ENCODE measurements at regions not wholly inside any gene's neighbourhood (a gene's known extent, or its start where the extent isn't known, plus 50 kb on each side); places are given as distances from the start of the nearest gene placed in this dataset.
"Not testable (repeated sequence)": the region's sequence is repeated elsewhere in the genome, so short reads cannot be mapped to it uniquely, and the experiment has no call there.

DNA sequence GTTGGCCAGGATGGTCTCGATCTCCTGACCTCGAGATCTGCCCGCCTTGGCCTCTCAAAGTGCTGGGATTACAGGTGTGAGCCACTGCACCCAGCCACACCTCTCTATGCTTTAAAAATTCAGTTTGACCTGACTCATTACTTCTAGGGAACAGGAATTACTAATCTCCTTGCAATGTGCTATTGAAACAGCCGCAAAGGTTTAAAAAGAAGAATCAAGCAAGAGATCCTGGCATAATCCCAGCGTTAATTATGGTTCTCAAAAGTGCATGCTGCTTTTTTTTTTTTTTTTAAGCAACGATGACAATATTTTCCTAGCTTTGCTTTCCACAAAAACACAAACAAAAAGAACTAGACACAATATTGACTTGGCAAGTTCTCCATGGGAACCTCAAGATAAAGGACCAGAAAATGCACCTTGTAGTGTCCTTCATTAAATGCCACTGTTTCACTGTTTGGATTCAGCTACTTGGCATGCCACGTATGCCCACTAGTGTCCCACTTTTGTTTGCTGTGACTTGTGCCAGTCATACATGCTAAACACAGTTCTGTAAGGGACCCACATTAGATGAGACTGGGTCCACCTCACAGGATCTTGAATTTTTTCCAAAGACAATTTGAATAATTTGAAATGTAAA lies 112.6 kb upstream of the PPARGC1A start:
- DNase-seq (ENCODE audit: low read depth) = no peak

DNA sequence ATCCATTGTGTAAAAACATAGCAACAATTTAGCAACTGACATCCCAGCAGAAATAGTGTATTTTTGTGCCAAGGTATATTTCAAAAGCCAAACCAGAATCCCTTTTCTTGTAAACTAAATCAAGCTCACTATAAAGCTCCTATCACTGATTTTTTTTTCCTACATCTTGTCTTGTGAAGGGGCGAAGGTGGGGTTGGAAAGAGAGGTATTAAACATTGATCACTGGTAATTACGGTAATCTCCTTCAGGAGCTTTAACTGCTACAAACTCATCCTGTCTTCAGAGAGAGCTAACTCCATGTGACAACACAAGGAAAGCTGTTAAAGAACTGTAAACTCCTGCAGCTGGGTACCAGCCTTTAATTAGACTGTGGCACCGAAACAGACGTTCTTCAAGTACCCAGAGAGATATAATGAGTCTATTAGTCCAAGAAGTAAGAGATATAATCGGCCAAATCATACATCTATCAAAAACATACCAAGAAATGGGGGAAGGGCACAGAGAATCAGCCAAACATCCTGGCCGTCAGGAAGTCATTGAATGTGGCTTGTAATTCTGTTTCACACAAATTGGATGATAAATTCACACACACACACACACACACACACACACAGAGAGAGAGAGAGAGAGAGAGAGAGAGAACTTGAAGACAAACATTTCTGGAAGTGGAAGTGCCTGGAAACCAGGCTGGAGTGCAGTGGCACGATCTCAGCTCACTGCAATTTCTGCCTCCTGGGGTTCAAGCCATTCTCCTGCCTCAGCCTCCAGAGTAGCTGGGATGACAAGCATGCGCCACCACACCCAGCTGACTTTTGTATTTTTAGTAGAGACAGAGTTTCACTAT lies 111.9 kb upstream of the PPARGC1A start:
- DNase-seq (ENCODE audit: low read depth) = no peak

DNA sequence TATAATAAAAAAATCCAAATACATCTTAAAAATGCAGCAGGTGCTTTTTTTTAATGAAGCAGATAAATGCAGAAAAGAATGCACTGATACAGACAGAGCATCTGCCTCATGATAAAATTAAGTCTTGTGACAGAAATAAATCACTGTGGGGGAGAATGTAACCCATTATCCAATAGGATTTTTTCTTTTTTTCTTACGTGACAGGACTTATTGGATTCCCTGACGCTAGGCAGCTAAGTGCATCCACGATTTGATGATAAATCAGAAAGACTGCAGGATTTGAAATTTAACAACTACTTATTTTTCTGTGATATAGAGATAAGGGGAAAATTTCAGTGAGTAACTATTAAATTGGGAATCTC lies 110.6 kb upstream of the PPARGC1A start:
- DNase-seq (ENCODE audit: low read depth) = no peak

DNA sequence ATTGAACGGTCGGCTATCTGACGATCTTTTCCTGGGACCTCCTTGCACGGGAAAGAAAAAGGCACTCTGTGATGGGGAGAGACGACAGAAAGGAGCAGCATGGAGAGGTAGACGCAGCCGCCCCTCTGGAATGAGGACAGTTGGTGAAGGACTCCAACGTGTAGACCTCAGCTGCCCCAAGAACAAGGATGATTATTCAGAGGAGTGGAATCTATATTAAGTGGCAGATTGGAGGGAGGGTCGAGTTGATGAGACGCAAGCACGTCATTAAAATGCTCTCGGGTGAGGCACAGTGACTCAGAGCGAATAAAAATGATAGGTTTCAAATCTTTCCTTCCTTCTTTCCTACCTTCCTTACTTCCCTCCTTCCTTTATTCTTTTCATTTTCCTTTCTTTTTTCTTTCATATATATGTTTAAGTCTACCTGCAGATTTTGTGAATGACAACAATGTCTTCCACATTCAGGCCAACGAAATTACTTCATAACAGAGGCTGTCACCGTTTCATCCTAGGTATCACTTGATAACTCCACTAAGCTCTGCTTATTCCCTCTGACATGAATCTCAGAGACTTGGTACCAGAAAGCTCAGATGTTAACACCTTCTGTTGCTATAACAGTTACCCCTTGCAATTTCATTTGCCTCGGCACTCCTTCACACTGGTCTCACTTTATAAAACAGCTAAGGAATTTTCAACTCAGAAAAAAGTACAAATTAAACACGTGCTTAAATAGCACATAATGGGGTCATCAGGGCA lies 110.0 kb upstream of the PPARGC1A start:
- no peak for DNase-seq (ENCODE audit: low read depth)

GRCh38 chr4:23993373-23993772 lies 103.5 kb upstream of the PPARGC1A start:
- no peak for DNase-seq (ENCODE audit: low read depth)

DNA sequence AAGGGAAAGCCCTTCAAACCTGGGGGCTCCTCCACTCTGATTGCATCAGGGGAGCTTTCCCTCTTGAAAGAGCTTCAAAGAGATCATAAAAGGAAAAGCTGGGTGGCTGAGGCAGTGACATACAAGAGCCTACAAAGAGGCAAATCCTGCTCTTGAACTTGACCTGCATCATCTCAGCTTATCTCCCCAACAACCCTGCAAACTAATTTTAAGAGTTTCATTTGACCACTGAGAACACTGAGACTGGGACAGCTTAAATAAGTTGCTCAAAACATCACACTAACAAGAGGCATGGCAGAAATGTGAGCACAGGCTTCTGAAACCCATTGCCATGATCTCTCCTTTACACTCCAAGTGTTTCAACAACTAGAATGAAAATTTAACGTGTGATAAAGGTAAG lies 101.6 kb upstream of the PPARGC1A start:
- DNase-seq (ENCODE audit: low read depth) = no peak

- no peak for DNase-seq (ENCODE audit: low read depth)
These were observed 96.4 kb upstream of the PPARGC1A start for GRCh38 chr4:23986270-23986669.

GRCh38 chr4:23981328-23981727 lies 91.5 kb upstream of the PPARGC1A start:
- no peak for DNase-seq (ENCODE audit: low read depth)

DNA sequence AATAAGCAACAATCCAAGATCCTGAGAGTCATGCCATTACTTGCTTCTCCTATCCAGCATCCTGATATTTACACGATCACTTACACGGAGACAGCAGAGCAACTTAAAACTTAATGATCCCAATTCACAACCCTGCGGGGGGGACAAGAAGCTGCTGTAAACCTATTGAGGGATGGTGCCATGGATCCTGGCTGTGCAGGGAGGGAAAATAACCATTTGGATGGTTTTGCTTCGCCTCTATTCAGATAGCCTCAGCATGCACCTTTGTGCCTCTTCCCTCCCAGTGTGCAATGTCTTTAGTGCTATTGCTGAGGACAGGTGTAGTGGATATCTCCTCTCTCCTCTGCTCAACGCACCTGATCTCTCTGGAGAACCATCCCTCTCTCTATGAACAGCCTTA lies 89.7 kb upstream of the PPARGC1A start:
- DNase-seq (ENCODE audit: low read depth) = no peak

GRCh38 chr4:23978002-23978401 lies 88.2 kb upstream of the PPARGC1A start:
- no peak for DNase-seq (ENCODE audit: low read depth)

DNA sequence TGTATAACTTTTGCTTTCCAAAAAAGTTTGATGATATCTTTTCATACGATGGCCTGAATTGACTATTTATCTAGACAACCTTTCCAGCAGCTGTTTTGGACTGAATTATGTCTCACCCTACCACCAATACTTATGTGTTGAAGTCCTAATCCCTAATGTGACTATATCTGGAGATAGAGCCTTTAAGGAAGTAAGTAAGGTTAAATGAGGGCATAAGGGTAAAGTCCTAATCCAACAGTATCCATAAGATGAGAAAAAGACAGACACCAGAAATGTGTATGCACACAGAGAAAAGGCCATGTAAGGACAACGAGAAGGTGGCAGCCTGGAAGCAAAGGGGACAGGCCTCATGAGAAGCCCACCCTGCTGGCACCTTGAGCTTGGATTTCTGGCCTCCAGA lies 86.6 kb upstream of the PPARGC1A start:
- DNase-seq (ENCODE audit: low read depth) = no peak

GRCh38 chr4:23973308-23973855 lies 83.5 kb upstream of the PPARGC1A start:
- no peak for DNase-seq (ENCODE audit: low read depth)

DNA sequence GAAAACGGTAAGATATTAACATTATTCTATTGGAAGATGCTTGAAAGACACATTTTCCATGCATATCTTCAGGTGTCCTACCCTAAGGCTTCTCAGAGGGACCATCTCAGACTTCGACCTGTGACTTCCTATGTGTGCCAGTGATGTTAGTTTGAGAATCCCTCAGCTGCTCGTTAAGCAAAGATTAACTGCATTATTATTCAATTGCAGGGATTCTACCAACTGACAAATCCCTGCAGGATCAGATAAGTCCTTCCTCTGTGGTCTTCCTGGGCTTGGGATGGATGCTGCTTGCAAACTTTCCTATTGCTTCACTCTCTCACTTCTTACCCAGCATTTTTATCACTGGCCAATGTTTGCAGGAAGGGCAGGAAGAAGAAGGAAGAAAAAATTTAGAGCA lies 83.0 kb upstream of the PPARGC1A start:
- no peak for DNase-seq (ENCODE audit: low read depth)

- no peak for DNase-seq (ENCODE audit: low read depth)
These were observed 82.3 kb upstream of the PPARGC1A start for GRCh38 chr4:23972187-23972586.

DNA sequence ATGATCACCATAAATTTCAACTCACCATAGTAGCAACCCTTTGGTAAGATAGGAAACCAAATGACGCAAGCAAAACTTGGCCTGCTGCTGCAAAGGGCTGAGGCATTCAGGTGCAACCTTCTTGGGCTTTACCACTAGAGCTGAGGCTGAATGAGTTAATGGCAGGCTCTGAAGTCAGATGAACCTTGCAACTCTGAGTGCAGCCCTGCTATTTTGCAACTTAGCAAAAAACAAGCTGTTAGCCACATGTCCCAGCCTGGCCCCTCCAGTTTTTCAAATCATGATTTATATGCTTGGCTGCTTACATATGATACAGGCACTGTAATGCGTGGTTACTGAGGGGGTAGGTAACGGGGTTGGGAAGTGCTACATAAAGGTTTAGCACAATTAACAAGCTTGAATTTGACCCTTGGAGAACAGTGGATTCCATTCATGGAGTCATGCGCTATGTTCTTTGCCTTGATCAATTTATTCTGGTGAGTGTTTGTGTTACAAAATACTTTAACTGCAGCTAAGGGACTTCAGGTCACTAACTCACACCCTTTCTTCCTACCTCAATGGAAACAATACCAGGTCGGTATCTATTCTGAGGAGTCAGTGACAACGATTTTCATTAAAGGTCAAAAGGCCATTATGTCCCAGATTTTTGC lies 80.5 kb upstream of the PPARGC1A start:
- no peak for DNase-seq (ENCODE audit: low read depth)

DNA sequence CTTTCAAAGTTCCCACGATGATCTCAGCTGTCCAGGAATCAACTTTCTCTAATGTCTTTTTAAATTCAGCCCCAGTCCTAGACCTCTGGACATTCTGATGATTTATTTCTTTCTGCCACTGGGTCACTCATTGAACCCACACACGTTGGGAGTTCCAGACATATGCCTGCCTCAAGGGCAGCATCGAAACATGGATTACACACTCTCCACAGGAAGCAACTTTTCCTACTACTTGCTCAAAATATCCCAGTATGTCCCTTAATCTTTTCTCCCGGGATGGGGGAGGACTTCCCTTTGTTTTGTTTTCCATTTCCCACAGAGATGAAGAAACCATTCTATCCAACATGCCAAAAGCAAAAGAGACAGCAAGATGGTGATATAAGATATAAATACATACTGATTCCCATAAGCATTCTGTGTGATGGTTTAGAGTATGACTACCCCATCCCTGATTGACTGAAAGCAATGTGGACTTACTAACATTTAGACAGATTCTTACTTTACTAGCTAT lies 79.8 kb upstream of the PPARGC1A start:
- peak; percentile 2 for DNase-seq (ENCODE audit: low read depth)

- no peak for DNase-seq (ENCODE audit: low read depth)
These were observed 77.4 kb upstream of the PPARGC1A start for GRCh38 chr4:23967281-23967680.

GRCh38 chr4:23966725-23967124 lies 76.9 kb upstream of the PPARGC1A start:
- no peak for DNase-seq (ENCODE audit: low read depth)

GRCh38 chr4:23962462-23962861 lies 72.6 kb upstream of the PPARGC1A start:
- no peak for DNase-seq (ENCODE audit: low read depth)

- DNase-seq (ENCODE audit: low read depth) = not testable (repeated sequence)
These were observed 71.5 kb upstream of the PPARGC1A start for GRCh38 chr4:23961395-23961794.

- no peak for DNase-seq (ENCODE audit: low read depth)
These were observed 69.7 kb upstream of the PPARGC1A start for GRCh38 chr4:23959396-23960148.

Data from RPMI7951 (cell line).